LNCaP clone FGC (cell line): ENCODE measurements at regions not wholly inside any gene's neighbourhood (a gene's known extent, or its start where the extent isn't known, plus 50 kb on each side); places are given as distances from the start of the nearest gene placed in this dataset.
A peak's percentile ranks its signal among the peaks of the same experiment; 100 is the strongest.

ENCODE experiments used
- DNase-seq: peaks from one replicate; pipeline ENCODE4 v3.0.0-alpha.2; 2011; ENCODE audit warnings: low read depth
- H3K4me3 ChIP-seq: 2 replicates; pipeline ENCODE4 v1.5.1; 2011; ENCODE audit warnings: mild to moderate bottlenecking, low read depth, low read length, control low read depth
- CTCF ChIP-seq: IDR thresholded peaks from 2 replicates; pipeline ENCODE4 v1.5.1; 2012; ENCODE audit warnings: mild to moderate bottlenecking; ENCODE audit not compliant: control insufficient read depth, insufficient read depth; ENCODE audit errors: extremely low read depth

GRCh38 chr18:29225351-29225750 lies 1048.4 kb upstream of the CDH2 start:
- TF ChIP-seq CTCF: no peak
- no peak for DNase-seq
- H3K4me3 ChIP-seq: no peak overlapping the region

DNA sequence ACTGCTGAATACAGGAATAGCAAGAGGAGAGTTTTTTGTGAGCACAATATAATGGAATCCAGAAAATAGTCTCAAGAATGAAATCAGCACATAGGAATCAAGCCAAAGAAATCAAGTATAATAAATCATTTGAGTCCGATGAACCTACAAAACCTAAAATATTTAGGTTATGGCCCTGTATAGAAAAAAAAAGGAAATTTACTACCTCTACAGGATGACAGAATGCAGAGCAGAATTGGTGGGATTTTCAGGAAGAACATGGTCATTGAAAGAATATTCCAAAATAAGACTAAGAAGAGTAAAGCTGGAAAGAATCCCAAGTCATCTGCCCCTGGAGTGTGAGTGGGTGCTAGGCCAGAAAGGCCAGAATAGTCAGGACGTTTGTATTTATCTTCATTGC lies 1041.2 kb upstream of the CDH2 start:
- TF ChIP-seq CTCF: no peak
- no peak overlapping the region for H3K4me3 ChIP-seq
- no peak for DNase-seq

DNA sequence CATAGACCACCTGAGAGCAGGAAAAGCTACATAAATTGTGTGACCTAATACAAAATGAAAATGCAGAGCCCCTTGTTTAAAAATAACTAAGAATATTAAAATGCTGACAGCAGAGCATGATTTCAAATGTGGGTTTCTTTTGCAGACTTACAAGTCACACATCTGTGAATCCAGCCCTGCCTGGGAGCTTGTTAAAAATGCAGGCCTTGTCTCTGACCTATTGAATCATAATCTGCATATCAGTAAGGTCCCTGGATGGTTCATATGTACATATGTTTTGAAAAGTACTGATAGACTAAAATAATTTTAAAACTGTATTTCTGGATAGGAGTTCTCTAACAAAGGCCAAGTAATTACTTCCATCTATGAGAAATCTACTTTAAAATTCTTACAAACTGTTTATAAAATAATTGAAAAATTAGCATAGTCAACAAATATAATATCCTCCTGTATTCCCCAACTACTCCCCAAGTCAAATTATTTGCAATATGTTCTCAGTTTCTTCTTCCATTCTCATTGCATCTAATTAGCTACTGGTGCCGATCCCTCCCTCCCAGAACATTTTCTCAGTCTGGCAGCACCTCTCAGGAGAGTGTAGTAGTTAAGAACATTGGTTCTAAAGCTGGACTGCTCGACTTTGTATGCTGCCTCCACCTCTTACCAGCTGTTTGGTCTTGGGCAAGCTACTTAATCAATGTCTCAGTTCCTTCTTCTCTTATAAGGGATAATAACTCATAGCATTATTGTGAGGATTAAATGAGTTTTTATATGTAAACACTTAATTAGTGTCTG lies 1040.4 kb upstream of the CDH2 start:
- no peak for TF ChIP-seq CTCF
- H3K4me3 ChIP-seq: no peak overlapping the region
- DNase-seq: no peak

- H3K4me3 ChIP-seq: no peak overlapping the region
- no peak for TF ChIP-seq CTCF
- no peak for DNase-seq
Observed at GRCh38 chr18:29198834-29199233, 1021.9 kb upstream of the CDH2 start.

- no peak overlapping the region for H3K4me3 ChIP-seq
- no peak for TF ChIP-seq CTCF
- DNase-seq: no peak
Observed at GRCh38 chr18:29196307-29196706, 1019.4 kb upstream of the CDH2 start.

- peak; percentile 69 for TF ChIP-seq CTCF
- no peak for DNase-seq
- no peak overlapping the region for H3K4me3 ChIP-seq
Observed at GRCh38 chr18:29191263-29191662, 1014.3 kb upstream of the CDH2 start.

DNA sequence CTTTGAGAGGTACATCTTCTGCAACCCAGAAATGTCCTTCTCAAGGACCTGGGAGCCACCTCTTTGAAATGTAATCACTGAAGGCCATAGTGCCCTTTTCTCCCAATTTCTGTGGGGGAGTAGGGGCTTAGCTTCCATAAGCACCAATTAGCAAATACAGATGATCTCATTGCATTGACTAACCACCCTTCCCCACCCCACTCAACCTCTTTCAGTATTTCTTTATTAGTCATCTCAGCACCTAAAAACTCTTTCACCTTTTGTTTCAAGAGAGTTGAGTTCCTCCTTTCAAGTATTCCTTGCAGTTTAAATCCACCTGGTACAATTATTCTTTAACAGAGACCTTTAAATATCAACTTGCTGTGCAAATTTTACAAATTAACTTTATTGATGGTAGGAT lies 1011.8 kb upstream of the CDH2 start:
- TF ChIP-seq CTCF: no peak
- no peak overlapping the region for H3K4me3 ChIP-seq
- DNase-seq: no peak
